ENCODE measurements at regions not wholly inside any gene's neighbourhood (a gene's known extent, or its start where the extent isn't known, plus 50 kb on each side); places are given as distances from the start of the nearest gene placed in this dataset.

DNA sequence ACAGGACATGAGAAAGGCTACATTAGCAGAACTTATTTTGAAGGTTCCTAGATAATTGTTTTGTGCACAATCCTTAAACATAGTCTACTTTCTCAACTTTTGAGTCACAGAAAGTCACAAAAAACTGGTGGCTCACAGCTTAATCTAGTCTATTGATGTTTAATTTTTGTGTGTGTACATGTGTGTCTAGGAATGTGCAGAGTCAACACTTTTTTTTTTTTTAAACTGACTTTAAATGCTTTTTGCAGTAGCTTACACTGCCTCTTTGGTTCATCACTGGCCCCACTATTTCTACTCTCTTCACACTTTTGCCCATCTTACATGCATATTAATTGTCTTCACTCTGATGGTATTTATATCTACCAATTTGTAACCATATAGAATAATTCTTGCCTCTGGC, 566.9 kb downstream of the BCKDHB start:
- Histone ChIP-seq H3K4me1 (ENCODE audit: control insufficient read depth, insufficient read depth, low read length) (no peaks in the 10 kb centered on the region), H3K27ac (ENCODE audit: insufficient read depth, low read depth, low read length, poor library complexity, severe bottlenecking) (no peak overlapping the region), H3K4me3 (ENCODE audit: insufficient read depth, low read depth, low read length) (no peak overlapping the region), H3K9me3 (ENCODE audit: control insufficient read depth, low read length) (no peaks in the 10 kb centered on the region), H3K36me3 (ENCODE audit: control insufficient read depth, insufficient read depth, low read length) (no peaks in the 10 kb centered on the region), H3K27me3 (ENCODE audit: control insufficient read depth, insufficient read depth, low read length, poor library complexity, severe bottlenecking) (no peaks in the 10 kb centered on the region)

DNA sequence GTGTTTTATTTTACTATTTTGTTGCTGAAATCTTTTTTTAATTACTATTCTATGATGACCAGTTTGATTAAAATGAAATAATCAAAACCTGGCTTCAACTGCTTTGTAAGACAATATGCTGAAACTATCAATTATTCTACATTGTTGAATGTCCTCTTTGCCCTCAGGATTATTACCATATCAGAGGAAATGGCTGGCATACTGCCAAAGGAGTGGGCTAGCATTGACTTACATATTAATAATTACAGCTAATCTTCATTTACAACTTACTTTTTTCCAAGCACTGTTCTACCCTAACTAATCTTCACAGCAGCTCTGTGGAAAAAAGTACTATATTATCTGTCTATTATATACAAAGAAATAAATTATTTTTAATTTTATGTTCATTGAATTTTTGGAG, 560.5 kb downstream of the BCKDHB start:
- H3K4me1 ChIP-seq (ENCODE audit: control insufficient read depth, insufficient read depth, low read length), result no peaks in the 10 kb centered on the region
- no peaks in the 10 kb centered on the region for H3K9me3 ChIP-seq (ENCODE audit: control insufficient read depth, low read length)
- no peak overlapping the region for H3K4me3 ChIP-seq (ENCODE audit: insufficient read depth, low read depth, low read length)
- no peak overlapping the region for H3K27ac ChIP-seq (ENCODE audit: insufficient read depth, low read depth, low read length, poor library complexity, severe bottlenecking)
- H3K36me3 ChIP-seq (ENCODE audit: control insufficient read depth, insufficient read depth, low read length), result no peaks in the 10 kb centered on the region
- H3K27me3 ChIP-seq (ENCODE audit: control insufficient read depth, insufficient read depth, low read length, poor library complexity, severe bottlenecking), result no peaks in the 10 kb centered on the region

DNA sequence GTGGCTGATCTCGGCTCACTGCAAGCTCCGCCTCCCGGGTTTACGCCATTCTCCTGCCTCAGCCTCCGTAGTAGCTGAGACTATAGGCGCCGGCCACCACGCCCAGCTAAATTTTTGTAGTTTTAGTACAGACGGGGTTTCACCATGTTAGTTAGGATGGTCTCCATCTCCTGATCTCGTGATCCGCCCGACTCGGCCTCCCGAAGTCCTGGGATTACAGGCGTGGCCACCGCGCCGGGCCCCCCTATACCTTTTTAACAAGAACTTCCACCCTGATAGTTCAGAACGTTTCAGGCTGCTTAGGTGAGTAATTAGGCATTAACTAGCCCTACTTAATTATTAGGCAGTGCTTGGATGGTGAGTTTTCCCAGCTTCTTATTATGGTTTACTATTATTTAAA, 552.5 kb downstream of the BCKDHB start:
- Histone ChIP-seq H3K27ac (ENCODE audit: insufficient read depth, low read depth, low read length, poor library complexity, severe bottlenecking) (no peak overlapping the region), H3K4me1 (ENCODE audit: control insufficient read depth, insufficient read depth, low read length) (no peaks in the 10 kb centered on the region)
- 92 to 93% methylated on average over 18 to 19 of the region's 19 CpGs for WGBS, 2 experiments

DNA sequence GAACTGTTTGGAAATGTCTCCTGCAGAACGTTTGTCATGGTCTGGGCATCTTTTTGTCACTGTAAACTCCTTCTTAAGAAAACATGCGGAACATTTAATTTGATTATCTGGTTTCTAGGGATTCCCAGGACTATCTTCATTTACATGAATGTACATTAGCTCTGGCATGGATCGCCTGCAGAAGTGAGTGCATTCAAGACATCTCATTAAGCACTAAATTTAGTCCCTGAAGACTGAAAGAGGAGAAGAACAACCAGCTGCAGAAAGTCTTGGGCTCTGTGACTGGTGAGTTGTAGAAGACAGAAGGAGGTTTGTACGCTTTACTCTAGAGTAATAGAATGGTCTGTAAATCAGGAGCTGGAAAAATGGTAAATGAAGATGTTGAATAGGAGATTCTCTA, 540.7 kb downstream of the BCKDHB start:
- H3K9me3 ChIP-seq (ENCODE audit: control insufficient read depth, low read length), result no peaks in the 10 kb centered on the region
- no peak overlapping the region for H3K27ac ChIP-seq (ENCODE audit: insufficient read depth, low read depth, low read length, poor library complexity, severe bottlenecking)
- H3K27me3 ChIP-seq (ENCODE audit: control insufficient read depth, insufficient read depth, low read length, poor library complexity, severe bottlenecking), result no peaks in the 10 kb centered on the region
- 66 to 73% methylated on average over 4 of the region's 4 CpGs for WGBS, 2 experiments
- H3K4me3 ChIP-seq (ENCODE audit: insufficient read depth, low read depth, low read length), result no peak overlapping the region
- H3K4me1 ChIP-seq (ENCODE audit: control insufficient read depth, insufficient read depth, low read length), result no peaks in the 10 kb centered on the region
- no peaks in the 10 kb centered on the region for H3K36me3 ChIP-seq (ENCODE audit: control insufficient read depth, insufficient read depth, low read length)

More for the DNA sequence above, 552.5 kb downstream of the BCKDHB start:
- H3K9me3 ChIP-seq (ENCODE audit: control insufficient read depth, low read length), result no peaks in the 10 kb centered on the region
- H3K4me3 ChIP-seq (ENCODE audit: insufficient read depth, low read depth, low read length), result no peak overlapping the region
- H3K27me3 ChIP-seq (ENCODE audit: control insufficient read depth, insufficient read depth, low read length, poor library complexity, severe bottlenecking), result no peaks in the 10 kb centered on the region
- H3K36me3 ChIP-seq (ENCODE audit: control insufficient read depth, insufficient read depth, low read length), result no peaks in the 10 kb centered on the region

DNA sequence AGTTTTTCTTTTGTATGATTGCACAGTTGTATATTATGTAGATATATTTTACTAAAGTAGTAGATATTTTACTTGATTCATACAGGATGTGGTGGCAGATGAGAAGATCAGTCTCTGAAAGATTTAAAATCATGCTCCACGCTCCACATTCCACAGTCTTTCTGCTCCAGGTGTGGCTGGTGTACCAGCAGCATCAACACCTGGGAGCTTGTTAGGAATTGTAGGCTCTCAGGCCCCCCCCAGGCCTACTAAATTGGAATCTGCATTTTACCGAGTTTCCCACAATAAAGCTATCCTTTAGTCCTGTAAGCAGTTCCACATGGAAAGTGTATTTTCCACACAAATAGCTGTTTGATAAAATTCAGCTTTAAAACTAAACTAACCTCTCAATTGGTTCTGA, 537.4 kb downstream of the BCKDHB start:
- Histone ChIP-seq H3K4me1 (ENCODE audit: control insufficient read depth, insufficient read depth, low read length) (no peaks in the 10 kb centered on the region), H3K9me3 (ENCODE audit: control insufficient read depth, low read length) (no peaks in the 10 kb centered on the region), H3K27me3 (ENCODE audit: control insufficient read depth, insufficient read depth, low read length, poor library complexity, severe bottlenecking) (no peaks in the 10 kb centered on the region), H3K4me3 (ENCODE audit: insufficient read depth, low read depth, low read length) (no peak overlapping the region), H3K36me3 (ENCODE audit: control insufficient read depth, insufficient read depth, low read length) (no peaks in the 10 kb centered on the region), H3K27ac (ENCODE audit: insufficient read depth, low read depth, low read length, poor library complexity, severe bottlenecking) (no peak overlapping the region)
- 94 to 96% methylated on average over 2 of the region's 2 CpGs for WGBS, 2 experiments

DNA sequence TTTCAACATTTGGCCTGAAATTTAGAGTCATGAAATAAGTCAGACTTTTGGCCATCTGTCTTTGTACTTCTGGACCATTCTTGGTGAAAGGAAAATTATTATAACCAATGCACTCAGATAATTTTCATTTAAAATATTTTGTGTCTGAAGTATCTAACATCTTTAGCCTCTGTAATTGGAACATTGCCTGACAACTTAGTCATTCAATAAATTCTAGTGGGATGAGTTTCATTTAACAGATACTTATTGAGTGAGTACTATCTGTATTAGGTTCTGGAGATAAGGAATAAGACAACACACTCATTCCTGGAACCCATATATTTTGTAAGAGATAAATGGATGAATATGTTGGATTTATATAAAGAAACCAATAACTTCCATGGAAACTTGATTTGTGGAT, 536.0 kb downstream of the BCKDHB start:
- Histone ChIP-seq H3K36me3 (ENCODE audit: control insufficient read depth, insufficient read depth, low read length) (no peaks in the 10 kb centered on the region), H3K4me1 (ENCODE audit: control insufficient read depth, insufficient read depth, low read length) (no peaks in the 10 kb centered on the region), H3K27ac (ENCODE audit: insufficient read depth, low read depth, low read length, poor library complexity, severe bottlenecking) (no peak overlapping the region), H3K4me3 (ENCODE audit: insufficient read depth, low read depth, low read length) (no peak overlapping the region), H3K27me3 (ENCODE audit: control insufficient read depth, insufficient read depth, low read length, poor library complexity, severe bottlenecking) (no peaks in the 10 kb centered on the region), H3K9me3 (ENCODE audit: control insufficient read depth, low read length) (no peaks in the 10 kb centered on the region)

DNA sequence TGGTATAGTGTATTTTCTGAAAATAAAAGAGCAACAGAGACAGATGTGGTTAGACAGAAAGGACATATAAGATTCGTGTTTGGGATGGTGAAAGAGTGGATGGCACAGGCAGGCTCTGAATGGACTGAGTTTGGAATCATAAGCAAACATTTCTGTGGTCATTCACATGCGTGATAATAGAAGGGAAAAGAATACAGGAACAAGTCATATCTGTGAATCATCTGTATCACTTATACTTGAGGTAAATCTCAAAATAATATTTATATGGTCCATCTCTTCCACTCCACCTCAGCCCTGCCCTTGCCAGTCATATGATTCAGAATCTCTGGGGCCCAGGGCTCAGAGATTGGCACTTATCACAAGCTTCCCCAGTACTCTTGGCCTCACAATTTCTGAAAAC, 535.1 kb downstream of the BCKDHB start:
- Histone ChIP-seq H3K4me3 (ENCODE audit: insufficient read depth, low read depth, low read length) (no peak overlapping the region), H3K27me3 (ENCODE audit: control insufficient read depth, insufficient read depth, low read length, poor library complexity, severe bottlenecking) (no peaks in the 10 kb centered on the region), H3K9me3 (ENCODE audit: control insufficient read depth, low read length) (no peaks in the 10 kb centered on the region), H3K27ac (ENCODE audit: insufficient read depth, low read depth, low read length, poor library complexity, severe bottlenecking) (no peak overlapping the region), H3K36me3 (ENCODE audit: control insufficient read depth, insufficient read depth, low read length) (no peaks in the 10 kb centered on the region), H3K4me1 (ENCODE audit: control insufficient read depth, insufficient read depth, low read length) (no peaks in the 10 kb centered on the region)
- WGBS, 2 experiments, result 85 to 90% methylated on average over 2 of the region's 2 CpGs

DNA sequence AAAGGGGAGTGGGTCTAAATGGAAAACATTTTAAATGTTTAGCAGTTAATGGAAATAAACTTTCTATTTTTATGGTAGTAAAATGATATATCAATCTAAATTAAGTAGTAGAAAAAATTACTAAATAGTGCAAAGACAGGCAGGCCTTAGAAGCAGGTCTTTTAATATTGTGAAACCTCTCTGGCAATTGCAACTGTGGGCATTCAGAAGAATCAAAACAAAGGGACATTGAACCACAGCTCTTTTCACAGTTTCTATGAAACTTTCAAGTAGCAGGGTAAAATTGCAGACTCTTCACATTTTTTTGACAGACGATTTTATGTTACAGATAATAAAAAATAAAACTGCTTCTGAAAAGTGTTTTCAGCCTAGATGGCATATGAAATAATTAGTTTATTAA, 533.7 kb downstream of the BCKDHB start:
- WGBS, 2 experiments, result no CpG with 5 or more reads among the region's 1 CpG
- Histone ChIP-seq H3K9me3 (ENCODE audit: control insufficient read depth, low read length) (no peaks in the 10 kb centered on the region), H3K4me3 (ENCODE audit: insufficient read depth, low read depth, low read length) (no peak overlapping the region), H3K27me3 (ENCODE audit: control insufficient read depth, insufficient read depth, low read length, poor library complexity, severe bottlenecking) (no peaks in the 10 kb centered on the region), H3K4me1 (ENCODE audit: control insufficient read depth, insufficient read depth, low read length) (no peaks in the 10 kb centered on the region), H3K36me3 (ENCODE audit: control insufficient read depth, insufficient read depth, low read length) (no peaks in the 10 kb centered on the region), H3K27ac (ENCODE audit: insufficient read depth, low read depth, low read length, poor library complexity, severe bottlenecking) (no peak overlapping the region)

DNA sequence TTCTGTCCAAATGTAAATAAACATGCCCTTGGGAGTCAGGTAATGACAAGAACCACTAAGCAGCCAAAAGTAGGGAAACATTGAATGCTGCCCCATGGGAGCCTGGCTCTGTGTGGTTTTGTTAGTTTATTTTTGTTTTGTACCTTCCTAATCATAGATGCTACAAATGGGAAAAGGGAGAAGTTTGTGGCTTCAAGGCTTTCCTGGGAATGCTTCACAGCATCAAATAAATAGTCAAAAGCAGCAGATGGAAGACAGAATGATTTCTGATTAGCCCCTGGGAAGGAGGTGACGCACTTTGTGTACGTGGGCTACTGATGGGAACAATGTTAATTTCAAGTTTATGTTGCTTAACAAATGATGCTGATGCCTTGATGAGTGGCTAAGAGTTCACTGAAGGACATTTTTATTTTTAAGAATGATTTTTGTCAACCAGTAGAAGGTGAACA, 532.7 kb downstream of the BCKDHB start:
- Histone ChIP-seq H3K27ac (ENCODE audit: insufficient read depth, low read depth, low read length, poor library complexity, severe bottlenecking) (no peak overlapping the region), H3K4me3 (ENCODE audit: insufficient read depth, low read depth, low read length) (no peak overlapping the region), H3K9me3 (ENCODE audit: control insufficient read depth, low read length) (no peaks in the 10 kb centered on the region), H3K36me3 (ENCODE audit: control insufficient read depth, insufficient read depth, low read length) (no peaks in the 10 kb centered on the region), H3K4me1 (ENCODE audit: control insufficient read depth, insufficient read depth, low read length) (no peaks in the 10 kb centered on the region), H3K27me3 (ENCODE audit: control insufficient read depth, insufficient read depth, low read length, poor library complexity, severe bottlenecking) (no peaks in the 10 kb centered on the region)
- 93% methylated on average over 2 of the region's 2 CpGs for WGBS, 2 experiments

DNA sequence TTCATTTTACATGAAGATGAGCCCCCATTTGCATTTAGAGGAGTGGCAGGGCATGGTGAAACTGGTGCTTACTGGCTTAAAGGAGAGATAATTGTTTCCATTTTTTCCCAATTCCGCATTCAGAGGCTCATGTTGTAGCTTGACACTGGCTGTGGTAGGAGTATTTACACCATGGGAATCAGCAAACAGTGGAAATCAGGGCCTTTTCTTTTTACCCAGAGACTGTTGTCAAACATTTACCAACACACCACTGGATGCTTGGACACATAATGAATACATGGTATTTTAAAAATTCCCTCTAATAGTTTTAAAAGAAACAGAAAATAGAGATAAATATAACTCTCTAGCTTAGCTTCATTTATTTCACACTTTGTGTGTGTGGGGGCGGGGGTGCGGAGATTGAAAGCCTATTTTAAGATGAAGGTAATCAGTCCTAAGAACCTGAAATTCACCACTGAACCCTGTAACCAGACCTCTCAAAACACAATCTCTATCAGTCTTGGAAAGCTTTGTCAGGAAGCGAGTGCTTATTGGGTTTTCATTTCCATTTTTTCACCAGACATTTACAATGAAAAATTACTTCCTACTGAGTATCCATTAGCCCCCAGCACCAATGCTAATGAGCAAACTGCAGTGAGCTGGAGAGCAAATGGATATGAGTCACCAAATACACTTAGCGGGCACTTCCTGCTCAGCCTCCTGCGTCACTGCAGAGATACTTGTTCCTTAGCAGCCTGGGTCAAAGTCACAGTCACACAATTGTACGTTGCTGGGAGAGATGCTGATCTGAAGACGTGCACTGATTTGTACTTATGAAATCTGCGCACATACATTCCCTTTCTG, 532.0 kb downstream of the BCKDHB start:
- Histone ChIP-seq H3K27me3 (ENCODE audit: control insufficient read depth, insufficient read depth, low read length, poor library complexity, severe bottlenecking) (no peaks in the 10 kb centered on the region), H3K9me3 (ENCODE audit: control insufficient read depth, low read length) (no peaks in the 10 kb centered on the region), H3K27ac (ENCODE audit: insufficient read depth, low read depth, low read length, poor library complexity, severe bottlenecking) (no peak overlapping the region), H3K4me3 (ENCODE audit: insufficient read depth, low read depth, low read length) (no peak overlapping the region), H3K36me3 (ENCODE audit: control insufficient read depth, insufficient read depth, low read length) (no peaks in the 10 kb centered on the region), H3K4me1 (ENCODE audit: control insufficient read depth, insufficient read depth, low read length) (no peaks in the 10 kb centered on the region)
- WGBS, 2 experiments, result 79 to 82% methylated on average over 9 of the region's 9 CpGs

DNA sequence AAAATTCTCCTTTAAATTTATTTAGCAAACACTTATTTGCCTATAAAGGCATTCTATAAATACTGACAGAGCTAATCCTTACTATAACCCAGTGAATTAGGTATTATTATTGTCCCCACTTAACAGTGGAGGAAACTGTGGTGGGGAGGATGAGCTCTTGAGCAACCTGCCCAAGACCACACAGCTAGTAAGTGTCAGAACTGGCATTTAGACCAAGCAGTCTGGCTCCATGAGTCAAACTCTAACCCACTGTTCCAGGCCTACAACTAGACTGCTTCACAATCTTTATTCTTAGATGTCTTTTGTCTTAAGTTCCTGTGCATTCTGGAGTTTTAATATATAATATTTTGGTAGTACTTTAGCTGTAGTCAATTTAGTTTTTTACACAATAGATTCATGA, 530.8 kb downstream of the BCKDHB start:
- Histone ChIP-seq H3K27me3 (ENCODE audit: control insufficient read depth, insufficient read depth, low read length, poor library complexity, severe bottlenecking) (no peaks in the 10 kb centered on the region), H3K36me3 (ENCODE audit: control insufficient read depth, insufficient read depth, low read length) (no peaks in the 10 kb centered on the region), H3K4me1 (ENCODE audit: control insufficient read depth, insufficient read depth, low read length) (no peaks in the 10 kb centered on the region), H3K4me3 (ENCODE audit: insufficient read depth, low read depth, low read length) (no peak overlapping the region), H3K9me3 (ENCODE audit: control insufficient read depth, low read length) (no peaks in the 10 kb centered on the region), H3K27ac (ENCODE audit: insufficient read depth, low read depth, low read length, poor library complexity, severe bottlenecking) (no peak overlapping the region)
